Limb (tissue), 2 donors: ENCODE measurements at regions not wholly inside any gene's neighbourhood (a gene's known extent, or its start where the extent isn't known, plus 50 kb on each side); places are given as distances from the start of the nearest gene placed in this dataset.
A peak's percentile ranks its signal among the peaks of the same experiment; 100 is the strongest.

Experiments used
- DNase-seq, 2 donors: peaks; one replicate each; pipeline ENCODE4 v3.0.0-alpha.2; 2016; ENCODE audit errors: extremely low spot score in 2 of 2

DNA sequence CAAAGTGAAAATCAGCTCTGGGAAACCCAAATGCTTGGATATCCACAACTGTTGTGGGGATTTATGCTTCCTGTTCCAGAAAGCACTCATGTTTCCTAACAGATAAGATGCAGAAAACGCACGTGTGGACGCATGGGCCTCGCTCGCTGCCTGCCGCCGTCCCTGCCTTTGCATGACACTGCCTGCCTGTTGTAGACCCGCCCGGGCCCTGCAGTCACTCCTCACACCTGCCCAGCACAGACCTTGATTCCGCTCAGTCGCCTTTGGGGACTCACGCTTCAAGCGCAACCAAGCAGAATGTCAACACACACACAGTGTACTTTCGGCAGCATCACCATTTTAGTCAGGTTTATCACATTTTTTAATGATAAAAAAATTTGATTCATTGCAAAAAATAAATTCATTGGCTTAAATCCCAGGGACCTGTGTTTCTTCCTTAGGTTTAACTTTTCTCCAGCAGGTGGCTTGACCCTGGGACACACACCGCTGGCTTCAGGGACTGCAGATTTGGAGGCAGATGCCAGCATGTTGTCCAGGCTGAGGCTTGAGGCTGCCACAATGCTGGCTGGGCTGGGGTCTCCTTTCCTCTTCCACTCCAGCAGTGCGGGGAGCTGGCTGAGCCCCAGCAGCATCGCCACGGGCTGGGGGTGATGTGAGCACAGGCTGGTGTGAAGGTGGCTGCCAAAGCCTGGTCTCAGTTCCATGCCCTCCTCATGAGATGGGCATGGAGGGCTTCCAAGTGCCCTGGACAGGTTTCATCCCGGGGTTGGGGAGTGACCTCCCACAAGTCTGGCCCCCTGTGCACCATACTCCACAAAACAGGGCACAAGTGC is 416.9 kb upstream of the IRX4 start:
- DNase-seq, result no peak

GRCh38 chr5:2298781-2299180 is 416.1 kb upstream of the IRX4 start:
- DNase-seq, result peak in 1 of 2 donors; percentile 19

DNA sequence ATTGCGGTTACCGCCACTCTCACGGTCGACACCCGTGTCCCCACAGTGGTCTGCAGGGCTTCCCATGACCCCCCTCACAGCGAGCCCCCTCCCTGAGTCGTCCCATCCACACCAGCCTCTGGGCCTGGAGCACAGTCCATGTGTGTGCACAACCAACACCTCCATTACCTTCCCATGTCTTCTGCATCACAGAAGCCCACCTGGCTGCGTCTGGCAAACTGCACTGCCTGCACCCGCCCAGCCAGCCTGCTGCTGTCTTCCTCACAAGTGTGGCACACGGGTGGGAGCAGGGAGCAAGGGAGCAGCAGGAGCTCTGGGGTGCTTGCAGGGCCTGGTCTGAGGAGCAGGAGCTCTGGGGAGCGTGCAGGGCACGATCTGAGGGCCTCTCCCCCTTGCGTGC is 415.3 kb upstream of the IRX4 start:
- no peak for DNase-seq

GRCh38 chr5:2295476-2295875 is 412.8 kb upstream of the IRX4 start:
- DNase-seq, result no peak

- no peak for DNase-seq
Measured at GRCh38 chr5:2293906-2294305, 411.2 kb upstream of the IRX4 start.

GRCh38 chr5:2291146-2291840 is 408.6 kb upstream of the IRX4 start:
- DNase-seq, result no peak

GRCh38 chr5:2289380-2289779 is 406.7 kb upstream of the IRX4 start:
- no peak for DNase-seq

DNA sequence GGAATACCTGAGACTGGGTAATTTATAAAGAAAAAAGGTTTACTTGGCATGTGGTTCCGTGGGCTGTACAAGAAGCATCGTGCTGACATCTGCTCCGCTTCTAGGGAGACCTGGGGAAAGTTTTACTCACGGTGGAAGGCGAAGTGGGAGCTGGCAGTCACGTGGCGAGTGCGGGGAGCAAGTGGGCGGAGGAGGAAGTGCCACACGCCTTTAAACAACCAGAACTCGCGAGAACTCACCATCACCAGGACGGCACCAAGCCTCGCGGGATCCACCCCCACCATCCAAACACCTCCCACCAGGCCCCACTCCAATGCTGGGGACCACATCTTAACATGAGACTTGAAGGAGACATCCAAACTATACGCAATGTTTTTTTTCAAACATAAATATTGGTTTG is 406.2 kb upstream of the IRX4 start:
- no peak for DNase-seq

GRCh38 chr5:2288466-2288865 is 405.7 kb upstream of the IRX4 start:
- no peak for DNase-seq

GRCh38 chr5:2286250-2286649 is 403.5 kb upstream of the IRX4 start:
- DNase-seq, result no peak

DNA sequence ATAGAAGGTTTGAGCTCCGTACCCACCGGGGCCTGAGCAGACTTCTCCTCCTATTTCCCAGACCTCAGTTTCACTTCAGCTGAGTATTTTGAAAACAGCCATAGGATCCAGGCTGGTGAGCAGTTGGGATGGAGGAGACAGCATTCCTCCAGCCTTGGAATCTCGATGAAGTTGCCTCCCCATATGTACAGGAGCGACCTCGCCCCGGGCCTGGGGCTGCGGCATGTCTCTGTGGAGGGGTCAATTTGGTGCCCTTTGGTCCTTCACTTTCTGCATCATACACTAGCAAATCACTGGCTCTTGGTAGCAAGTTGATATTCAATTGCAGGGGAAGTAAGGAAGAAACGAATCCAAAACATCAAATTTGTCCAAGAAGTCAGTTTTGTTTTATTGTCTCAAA is 402.0 kb upstream of the IRX4 start:
- no peak for DNase-seq

GRCh38 chr5:2283481-2284045 is 400.8 kb upstream of the IRX4 start:
- no peak for DNase-seq

- no peak for DNase-seq
Measured at GRCh38 chr5:2282893-2283292, 400.2 kb upstream of the IRX4 start.

GRCh38 chr5:2282034-2282690 is 399.4 kb upstream of the IRX4 start:
- no peak for DNase-seq

- no peak for DNase-seq
Measured at GRCh38 chr5:2281446-2281845, 398.7 kb upstream of the IRX4 start.

- DNase-seq, result no peak
Measured at GRCh38 chr5:2280318-2280717, 397.6 kb upstream of the IRX4 start.

DNA sequence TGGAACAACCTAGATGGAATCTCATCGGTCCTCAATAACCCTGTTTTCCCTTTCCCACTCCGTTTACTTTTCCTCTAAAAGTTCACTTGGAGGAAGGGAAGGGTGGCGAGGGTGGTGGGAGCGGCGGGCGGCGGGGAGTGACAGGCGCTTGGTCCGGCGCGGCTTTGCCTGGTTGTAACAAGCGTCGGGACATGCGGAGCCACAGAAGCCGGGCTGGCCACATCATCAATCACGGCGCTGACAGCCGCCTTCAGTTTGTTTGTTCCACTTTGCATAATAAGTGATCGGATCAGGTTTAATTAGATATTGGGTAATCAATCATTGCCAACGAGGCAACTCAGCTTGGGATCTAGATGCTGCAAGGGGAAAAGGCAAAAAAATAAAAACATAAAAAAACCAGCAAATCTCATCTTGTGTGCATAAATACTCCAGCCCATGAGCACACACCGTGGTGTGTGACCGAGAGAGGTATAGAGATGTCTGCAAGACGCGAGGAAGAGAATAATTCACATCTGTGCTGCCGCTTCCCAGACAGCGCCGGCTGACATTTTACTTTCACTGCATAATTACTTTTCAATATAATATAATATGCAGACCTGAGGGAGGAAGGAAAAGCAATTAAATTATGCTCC is 396.2 kb upstream of the IRX4 start:
- DNase-seq, result no peak

DNA sequence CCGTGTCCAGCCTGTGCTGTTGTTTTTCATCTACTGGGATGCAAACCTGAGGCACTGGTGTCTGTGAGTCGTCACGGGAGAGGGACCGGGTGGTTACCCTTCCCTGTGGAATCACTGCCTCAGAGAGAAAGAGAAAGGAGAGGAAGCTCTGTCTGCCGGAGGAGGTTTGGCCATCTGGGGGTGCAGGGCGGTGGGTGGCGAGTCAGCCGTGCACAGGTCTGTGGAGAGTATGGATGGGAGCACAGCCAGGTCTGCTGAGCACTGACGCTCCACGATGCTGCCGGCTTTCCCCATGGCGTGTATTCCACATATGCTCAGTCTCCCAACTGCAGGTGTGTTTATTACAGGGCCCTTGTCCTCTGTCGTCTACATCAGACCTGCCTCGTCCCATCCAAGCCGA is 395.2 kb upstream of the IRX4 start:
- no peak for DNase-seq

DNA sequence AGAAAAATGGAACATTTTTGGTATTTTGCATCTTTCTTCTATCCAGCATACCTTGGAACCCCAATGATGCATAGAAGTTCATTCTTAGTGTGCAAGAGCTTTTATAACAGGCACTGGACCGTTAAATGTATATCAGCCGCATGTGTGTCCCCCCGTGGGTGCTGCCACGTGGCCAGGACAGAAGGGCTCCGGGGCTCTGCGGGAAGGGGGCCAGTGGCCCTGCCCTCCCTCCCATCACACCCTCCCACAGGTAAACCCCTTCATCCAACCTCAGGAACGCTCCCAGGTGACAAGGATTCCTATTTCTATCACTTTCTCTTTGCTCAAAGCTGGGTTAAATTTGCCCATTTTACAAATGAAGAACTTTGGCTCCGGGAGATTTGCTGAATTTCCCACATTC is 393.4 kb upstream of the IRX4 start:
- no peak for DNase-seq

GRCh38 chr5:2272755-2273154 is 390.0 kb upstream of the IRX4 start:
- DNase-seq, result no peak

DNA sequence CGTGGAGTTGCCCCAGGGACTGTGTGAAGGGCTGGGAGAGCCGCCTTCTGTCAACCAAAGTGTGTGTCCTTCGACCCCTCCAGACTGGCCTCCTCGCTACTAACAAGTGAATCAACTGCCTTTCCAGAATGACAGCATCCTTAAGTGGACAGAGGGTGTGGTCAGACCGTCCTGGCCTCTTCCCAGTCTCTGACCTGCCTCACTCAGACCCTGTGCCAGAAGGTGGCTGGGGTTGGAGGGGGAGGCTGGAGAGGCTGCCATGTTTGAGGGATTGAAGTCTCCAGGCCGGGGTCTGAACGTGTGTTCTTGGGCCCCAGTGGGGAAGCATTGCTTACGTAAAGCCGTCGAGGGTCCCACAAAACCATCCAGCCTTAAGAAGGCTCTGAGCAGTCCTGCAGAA is 389.3 kb upstream of the IRX4 start:
- DNase-seq, result no peak

DNA sequence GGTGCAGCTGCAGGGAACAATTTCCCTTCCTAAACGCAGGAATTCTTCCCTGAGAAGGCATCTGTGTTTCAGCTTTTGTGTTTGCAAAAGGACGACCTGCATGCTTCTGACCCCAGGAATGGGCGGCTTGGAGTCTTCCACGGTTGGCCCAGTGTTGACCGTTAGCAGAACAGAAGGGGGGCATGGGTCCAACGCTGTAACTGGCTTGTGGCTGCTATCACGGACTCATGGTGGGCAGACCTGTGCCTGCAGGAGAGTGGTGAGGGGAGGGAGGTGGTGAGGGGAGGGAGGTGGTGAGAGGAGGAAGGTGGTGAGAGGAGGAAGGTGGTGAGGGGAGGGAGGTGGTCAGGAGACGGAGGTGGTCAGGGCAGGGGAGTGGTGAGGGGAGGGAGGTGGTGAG is 388.6 kb upstream of the IRX4 start:
- no peak for DNase-seq
